Neural cell (in vitro differentiated cells): ENCODE measurements at regions not wholly inside any gene's neighbourhood (a gene's known extent, or its start where the extent isn't known, plus 50 kb on each side); places are given as distances from the start of the nearest gene placed in this dataset.

Source experiments
- H2AFZ ChIP-seq: fragments of 200-600, 300-800 bp; sonication (generic), shearing (Covaris generic); 2 replicates; pipeline ENCODE4 v1.6.0; 2014; ENCODE audit warnings: low read depth, mild to moderate bottlenecking, antibody characterized with exemption, low read length, moderate library complexity
- H3F3A ChIP-seq: fragments of 200-600 bp; shearing (Covaris generic); 2 replicates; pipeline ENCODE4 v1.6.1; 2016; ENCODE audit warnings: mild to moderate bottlenecking, moderate library complexity, mixed read lengths, antibody characterized with exemption, low read length; ENCODE audit not compliant: insufficient read depth, poor library complexity, severe bottlenecking
- H3K27ac ChIP-seq: fragments of 200-600, 300-800 bp; sonication (generic), shearing (Covaris generic); 2 replicates; pipeline ENCODE4 v1.5.1; 2014; ENCODE audit warnings: mild to moderate bottlenecking, low read length, moderate library complexity
- H3K27me3 ChIP-seq: fragments of 300-800, 200-600 bp; sonication (generic), shearing (Covaris generic); 2 replicates; pipeline ENCODE4 v1.6.0; 2014; ENCODE audit warnings: mild to moderate bottlenecking, low read depth, low read length, moderate library complexity; ENCODE audit not compliant: insufficient read depth
- H3K36me3 ChIP-seq: fragments of 300-800, 200-600 bp; sonication (generic), shearing (Covaris generic); 2 replicates; pipeline ENCODE4 v1.5.1; 2014; ENCODE audit warnings: mild to moderate bottlenecking, antibody characterized with exemption, low read length, moderate library complexity; ENCODE audit not compliant: insufficient read depth
- H3K4me2 ChIP-seq: fragments of 300-800, 200-600 bp; sonication (generic), shearing (Covaris generic); 2 replicates; pipeline ENCODE4 v1.6.0; 2014; ENCODE audit warnings: mild to moderate bottlenecking, low read length
- H3K4me3 ChIP-seq: fragments of 300-800, 200-600 bp; sonication (generic), shearing (Covaris generic); 2 replicates; pipeline ENCODE4 v1.5.1; 2014; ENCODE audit warnings: mild to moderate bottlenecking, low read length, moderate library complexity
- H3K79me2 ChIP-seq: fragments of 200-600 bp; shearing (Covaris generic); replicated peaks from 2 replicates; pipeline ENCODE4 v1.6.0; 2014; ENCODE audit warnings: mild to moderate bottlenecking, low read length, moderate library complexity; ENCODE audit not compliant: insufficient read depth
- H3K9ac ChIP-seq: fragments of 300-800, 200-600 bp; sonication (generic), shearing (Covaris generic); 2 replicates; pipeline ENCODE4 v1.6.1; 2016; ENCODE audit warnings: mild to moderate bottlenecking, low read length, mixed read lengths
- H3K9me2 ChIP-seq: fragments of 200-600 bp; shearing (Covaris generic); 2 replicates; pipeline ENCODE4 v1.6.1; 2016; ENCODE audit warnings: mild to moderate bottlenecking, low read length, mixed read lengths; ENCODE audit not compliant: insufficient read depth
- H3K9me3 ChIP-seq: fragments of 200-600, 300-800 bp; sonication (generic), shearing (Covaris generic); 2 replicates; pipeline ENCODE4 v1.6.1; 2016; ENCODE audit warnings: mild to moderate bottlenecking, mixed run types, low read length, moderate library complexity, mixed read lengths
- H4K20me1 ChIP-seq: fragments of 200-600 bp; shearing (Covaris generic); 2 replicates; pipeline ENCODE4 v1.6.1; 2016; ENCODE audit warnings: mild to moderate bottlenecking, mixed run types; ENCODE audit not compliant: insufficient read depth
- EP300 ChIP-seq: fragments of 450-650 bp; conservative IDR thresholded peaks from 2 replicates; pipeline ENCODE4 v1.6.1; 2014; ENCODE audit warnings: antibody characterized with exemption, mild to moderate bottlenecking, moderate library complexity; ENCODE audit not compliant: poor library complexity, severe bottlenecking
- EZH2 ChIP-seq: fragments of 200-600, 300-800 bp; shearing (Covaris generic), sonication (generic); IDR thresholded peaks from 2 replicates; pipeline ENCODE4 v1.6.1; 2014; ENCODE audit warnings: antibody characterized with exemption, low read length, borderline replicate concordance, mild to moderate bottlenecking; ENCODE audit not compliant: insufficient read depth, poor library complexity, severe bottlenecking
- MXI1 ChIP-seq: fragments of 450-650 bp; conservative IDR thresholded peaks from 2 replicates; pipeline ENCODE4 v1.6.1; 2014; ENCODE audit warnings: antibody characterized with exemption, mild to moderate bottlenecking; ENCODE audit not compliant: poor library complexity, severe bottlenecking
- POLR2AphosphoS5 ChIP-seq: IDR thresholded peaks from 2 replicates; pipeline ENCODE4 v1.6.1; 2012
- RAD21 ChIP-seq: fragments of 450-650 bp; conservative IDR thresholded peaks from 2 replicates; pipeline ENCODE4 v1.6.1; 2014; ENCODE audit warnings: antibody characterized with exemption, mild to moderate bottlenecking, moderate library complexity
- SMC3 ChIP-seq: fragments of 450-650 bp; conservative IDR thresholded peaks from 2 replicates; pipeline ENCODE4 v1.6.1; 2014; ENCODE audit warnings: antibody characterized with exemption, mild to moderate bottlenecking, moderate library complexity; ENCODE audit not compliant: poor library complexity
- TAF1 ChIP-seq: IDR thresholded peaks from 2 replicates; pipeline ENCODE4 v1.6.1; 2012; ENCODE audit warnings: low read depth
- TF ChIP-seq, protein P1 (sequence below): IDR thresholded peaks from 2 replicates; pipeline ENCODE4 v1.6.1; 2012; ENCODE audit warnings: borderline replicate concordance
- TF ChIP-seq, protein P2 (sequence below): fragments of 450-650 bp; IDR thresholded peaks from 2 replicates; pipeline ENCODE4 v1.5.1; 2014; ENCODE audit warnings: antibody characterized with exemption, mild to moderate bottlenecking, moderate library complexity; ENCODE audit not compliant: poor library complexity, severe bottlenecking

DNA sequence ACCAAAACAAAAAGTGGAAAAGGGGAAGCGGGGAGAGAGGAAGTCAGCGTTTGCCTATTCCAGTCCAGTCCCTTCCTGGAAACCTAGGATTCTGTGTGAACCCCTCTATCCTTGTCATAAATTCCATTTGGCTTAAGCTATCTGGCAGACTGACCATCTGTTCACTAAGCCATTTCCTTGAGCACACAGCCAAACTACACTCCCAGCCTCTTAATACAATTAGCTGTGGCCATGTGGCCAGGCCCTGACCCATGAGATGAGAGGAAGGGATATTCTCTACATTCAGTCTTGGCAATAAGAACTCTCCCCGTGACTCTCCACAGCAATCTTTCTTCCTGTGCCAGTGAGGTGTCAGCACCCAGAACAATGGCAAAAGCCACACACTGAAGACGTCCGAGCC is 424.8 kb downstream of the TLE1 start:
- H3F3A ChIP-seq, result no peaks in the 10 kb centered on the region
- H3K9me2 ChIP-seq, result no peaks in the 10 kb centered on the region
- no peaks in the 10 kb centered on the region for H3K36me3 ChIP-seq
- H4K20me1 ChIP-seq, result no peaks in the 10 kb centered on the region
- no peaks in the 10 kb centered on the region for H3K27me3 ChIP-seq
- no peaks in the 10 kb centered on the region for H3K9me3 ChIP-seq
- TF ChIP-seq RAD21 (no peak), EP300 (no peak), POLR2AphosphoS5 (no peak), EZH2 (no peak), MXI1 (no peak), SMC3 (no peak), TAF1 (no peak)
- TF ChIP-seq, protein P1, sequence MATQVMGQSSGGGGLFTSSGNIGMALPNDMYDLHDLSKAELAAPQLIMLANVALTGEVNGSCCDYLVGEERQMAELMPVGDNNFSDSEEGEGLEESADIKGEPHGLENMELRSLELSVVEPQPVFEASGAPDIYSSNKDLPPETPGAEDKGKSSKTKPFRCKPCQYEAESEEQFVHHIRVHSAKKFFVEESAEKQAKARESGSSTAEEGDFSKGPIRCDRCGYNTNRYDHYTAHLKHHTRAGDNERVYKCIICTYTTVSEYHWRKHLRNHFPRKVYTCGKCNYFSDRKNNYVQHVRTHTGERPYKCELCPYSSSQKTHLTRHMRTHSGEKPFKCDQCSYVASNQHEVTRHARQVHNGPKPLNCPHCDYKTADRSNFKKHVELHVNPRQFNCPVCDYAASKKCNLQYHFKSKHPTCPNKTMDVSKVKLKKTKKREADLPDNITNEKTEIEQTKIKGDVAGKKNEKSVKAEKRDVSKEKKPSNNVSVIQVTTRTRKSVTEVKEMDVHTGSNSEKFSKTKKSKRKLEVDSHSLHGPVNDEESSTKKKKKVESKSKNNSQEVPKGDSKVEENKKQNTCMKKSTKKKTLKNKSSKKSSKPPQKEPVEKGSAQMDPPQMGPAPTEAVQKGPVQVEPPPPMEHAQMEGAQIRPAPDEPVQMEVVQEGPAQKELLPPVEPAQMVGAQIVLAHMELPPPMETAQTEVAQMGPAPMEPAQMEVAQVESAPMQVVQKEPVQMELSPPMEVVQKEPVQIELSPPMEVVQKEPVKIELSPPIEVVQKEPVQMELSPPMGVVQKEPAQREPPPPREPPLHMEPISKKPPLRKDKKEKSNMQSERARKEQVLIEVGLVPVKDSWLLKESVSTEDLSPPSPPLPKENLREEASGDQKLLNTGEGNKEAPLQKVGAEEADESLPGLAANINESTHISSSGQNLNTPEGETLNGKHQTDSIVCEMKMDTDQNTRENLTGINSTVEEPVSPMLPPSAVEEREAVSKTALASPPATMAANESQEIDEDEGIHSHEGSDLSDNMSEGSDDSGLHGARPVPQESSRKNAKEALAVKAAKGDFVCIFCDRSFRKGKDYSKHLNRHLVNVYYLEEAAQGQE, result no peak
- TF ChIP-seq, protein P2, sequence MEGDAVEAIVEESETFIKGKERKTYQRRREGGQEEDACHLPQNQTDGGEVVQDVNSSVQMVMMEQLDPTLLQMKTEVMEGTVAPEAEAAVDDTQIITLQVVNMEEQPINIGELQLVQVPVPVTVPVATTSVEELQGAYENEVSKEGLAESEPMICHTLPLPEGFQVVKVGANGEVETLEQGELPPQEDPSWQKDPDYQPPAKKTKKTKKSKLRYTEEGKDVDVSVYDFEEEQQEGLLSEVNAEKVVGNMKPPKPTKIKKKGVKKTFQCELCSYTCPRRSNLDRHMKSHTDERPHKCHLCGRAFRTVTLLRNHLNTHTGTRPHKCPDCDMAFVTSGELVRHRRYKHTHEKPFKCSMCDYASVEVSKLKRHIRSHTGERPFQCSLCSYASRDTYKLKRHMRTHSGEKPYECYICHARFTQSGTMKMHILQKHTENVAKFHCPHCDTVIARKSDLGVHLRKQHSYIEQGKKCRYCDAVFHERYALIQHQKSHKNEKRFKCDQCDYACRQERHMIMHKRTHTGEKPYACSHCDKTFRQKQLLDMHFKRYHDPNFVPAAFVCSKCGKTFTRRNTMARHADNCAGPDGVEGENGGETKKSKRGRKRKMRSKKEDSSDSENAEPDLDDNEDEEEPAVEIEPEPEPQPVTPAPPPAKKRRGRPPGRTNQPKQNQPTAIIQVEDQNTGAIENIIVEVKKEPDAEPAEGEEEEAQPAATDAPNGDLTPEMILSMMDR, result no peak
- H2AFZ ChIP-seq, result no peak overlapping the region
- no peaks in the 10 kb centered on the region for H3K79me2 ChIP-seq
- no peak overlapping the region for H3K9ac ChIP-seq
- no peak overlapping the region for H3K4me2 ChIP-seq
- no peak overlapping the region for H3K4me3 ChIP-seq
- H3K27ac ChIP-seq, result no peak overlapping the region

DNA sequence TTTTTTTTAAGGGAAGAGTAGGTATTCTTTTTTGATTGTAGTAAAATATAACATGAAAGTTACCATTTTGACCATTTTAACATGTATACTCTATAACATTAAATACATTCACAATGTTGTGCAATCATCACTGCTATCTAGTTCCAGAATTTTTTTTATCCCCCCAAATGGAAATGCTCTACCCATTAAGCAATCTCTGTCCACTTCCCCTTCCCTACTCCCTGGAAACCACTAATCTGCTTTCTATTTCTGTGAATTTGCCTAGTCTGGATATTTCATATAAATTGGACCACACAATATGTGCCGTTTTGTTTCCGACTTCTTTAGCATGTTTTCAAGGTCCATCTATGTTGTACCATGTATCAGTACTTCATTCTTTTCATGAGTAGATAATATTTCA is 429.5 kb downstream of the TLE1 start:
- no peaks in the 10 kb centered on the region for H4K20me1 ChIP-seq
- H3K9ac ChIP-seq, result no peak overlapping the region

More for the DNA sequence above, 429.5 kb downstream of the TLE1 start:
- Histone ChIP-seq H3K9me2 (no peaks in the 10 kb centered on the region), H3K36me3 (no peaks in the 10 kb centered on the region), H3K4me3 (no peak overlapping the region), H3K79me2 (no peaks in the 10 kb centered on the region), H3K9me3 (no peaks in the 10 kb centered on the region), H3K4me2 (no peak overlapping the region), H3K27me3 (no peaks in the 10 kb centered on the region), H3F3A (no peaks in the 10 kb centered on the region), H2AFZ (no peak overlapping the region), H3K27ac (no peak overlapping the region)
- TF ChIP-seq TAF1 (no peak), RAD21 (no peak), SMC3 (no peak), EP300 (no peak), EZH2 (no peak)
- TF ChIP-seq, protein P2, result no peak
- TF ChIP-seq, protein P1, result no peak
